ENCODE measurements at regions not wholly inside any gene's neighbourhood (a gene's known extent, or its start where the extent isn't known, plus 50 kb on each side); places are given as distances from the start of the nearest gene placed in this dataset.
A peak's percentile ranks its signal among the peaks of the same experiment; 100 is the strongest.

DNA sequence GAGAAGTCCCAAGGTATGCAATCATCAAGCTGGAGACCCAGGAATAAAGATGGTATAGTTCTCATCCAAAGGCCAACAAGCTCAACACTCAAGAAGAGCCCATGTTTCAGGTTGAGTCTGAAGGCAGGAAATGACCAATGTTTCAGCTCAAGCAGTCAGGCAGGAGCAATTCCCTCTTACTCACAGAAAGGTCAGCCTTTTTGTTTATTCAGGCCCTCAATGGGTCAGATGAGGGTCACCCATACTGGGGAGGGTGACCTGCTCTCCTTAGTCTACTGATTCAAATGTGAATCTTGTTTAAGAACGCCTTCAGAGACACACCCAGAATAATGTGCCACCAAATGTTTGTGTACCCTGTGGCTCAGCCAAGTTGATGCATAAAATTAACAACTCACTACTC lies 262.4 kb downstream of the USP25 start:
- DNase-seq: no peak
- ChIA-PET POLR2A (interaction anchor here (0.5 kb wide), 1 partner anchor 9 kb away, joined by 3 read pairs; no protein-coding TSS in a partner anchor), CTCF (interaction anchor here (1.1 kb wide), 1 partner anchor 9 kb away, joined by 3 read pairs; no protein-coding TSS in a partner anchor)
- no peaks in the 10 kb centered on the region for H3K9me3 ChIP-seq (ENCODE audit: control extremely low read depth in 1 of 5, control insufficient read depth in 4 of 5, insufficient read depth in 2 of 5, low read depth in 1 of 5, low read length in 4 of 5)
- no peaks in the 10 kb centered on the region for H3K4me1 ChIP-seq (ENCODE audit: control extremely low read depth in 1 of 4, control insufficient read depth in 4 of 4, insufficient read depth in 4 of 4, low read length in 3 of 4)
- H3K27ac ChIP-seq (ENCODE audit: insufficient read depth in 1 of 2, low read depth in 1 of 2, low read length in 2 of 2, poor library complexity in 1 of 2, severe bottlenecking in 2 of 2): no peak overlapping the region
- no peaks in the 10 kb centered on the region for H3K27me3 ChIP-seq (replicated peaks in 2 of 5; ENCODE audit: control insufficient read depth in 4 of 5, insufficient read depth in 5 of 5, low read length in 4 of 5)
- no peaks in the 10 kb centered on the region for H3K36me3 ChIP-seq (ENCODE audit: control insufficient read depth in 4 of 4, insufficient read depth in 4 of 4, low read length in 3 of 4)
- WGBS (ENCODE audit: insufficient coverage): no CpG with 5 or more reads among the region's 1 CpG
- no peak overlapping the region for H3K4me3 ChIP-seq (ENCODE audit: control insufficient read depth in 1 of 7, extremely low read depth in 1 of 7, insufficient read depth in 4 of 7, low read depth in 2 of 7, low read length in 6 of 7)

DNA sequence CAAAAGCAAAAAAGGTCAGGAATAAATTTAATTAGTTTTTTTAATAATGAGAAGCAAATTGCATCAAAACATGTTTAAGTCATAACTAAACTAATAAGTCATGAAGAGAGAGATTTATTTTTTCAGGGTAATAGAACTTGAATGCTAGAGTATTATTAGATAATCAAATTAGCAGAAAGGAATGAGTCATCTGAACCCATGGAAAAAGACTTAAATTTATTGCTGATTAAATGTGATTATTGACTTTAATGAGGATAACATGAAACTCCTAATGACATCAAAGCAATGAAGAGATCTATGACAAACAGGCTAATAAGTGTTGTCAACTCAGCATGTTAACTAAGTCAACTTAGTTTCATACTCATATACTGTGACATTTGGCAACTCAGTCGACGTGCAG lies 264.2 kb downstream of the USP25 start:
- H3K4me1 ChIP-seq (ENCODE audit: control extremely low read depth in 1 of 4, control insufficient read depth in 4 of 4, insufficient read depth in 4 of 4, low read length in 3 of 4): no peaks in the 10 kb centered on the region
- DNase-seq: no peak
- POLR2A ChIA-PET: no interaction called here
- H3K9me3 ChIP-seq (ENCODE audit: control extremely low read depth in 1 of 5, control insufficient read depth in 4 of 5, insufficient read depth in 2 of 5, low read depth in 1 of 5, low read length in 4 of 5): no peaks in the 10 kb centered on the region
- CTCF ChIA-PET: no interaction called here
- no peaks in the 10 kb centered on the region for H3K36me3 ChIP-seq (ENCODE audit: control insufficient read depth in 4 of 4, insufficient read depth in 4 of 4, low read length in 3 of 4)
- no peaks in the 10 kb centered on the region for H3K27me3 ChIP-seq (replicated peaks in 2 of 5; ENCODE audit: control insufficient read depth in 4 of 5, insufficient read depth in 5 of 5, low read length in 4 of 5)
- no CpG with 5 or more reads among the region's 2 CpGs for WGBS (ENCODE audit: insufficient coverage)
- H3K4me3 ChIP-seq (ENCODE audit: control insufficient read depth in 1 of 7, extremely low read depth in 1 of 7, insufficient read depth in 4 of 7, low read depth in 2 of 7, low read length in 6 of 7): no peak overlapping the region
- H3K27ac ChIP-seq (ENCODE audit: insufficient read depth in 1 of 2, low read depth in 1 of 2, low read length in 2 of 2, poor library complexity in 1 of 2, severe bottlenecking in 2 of 2): no peak overlapping the region

DNA sequence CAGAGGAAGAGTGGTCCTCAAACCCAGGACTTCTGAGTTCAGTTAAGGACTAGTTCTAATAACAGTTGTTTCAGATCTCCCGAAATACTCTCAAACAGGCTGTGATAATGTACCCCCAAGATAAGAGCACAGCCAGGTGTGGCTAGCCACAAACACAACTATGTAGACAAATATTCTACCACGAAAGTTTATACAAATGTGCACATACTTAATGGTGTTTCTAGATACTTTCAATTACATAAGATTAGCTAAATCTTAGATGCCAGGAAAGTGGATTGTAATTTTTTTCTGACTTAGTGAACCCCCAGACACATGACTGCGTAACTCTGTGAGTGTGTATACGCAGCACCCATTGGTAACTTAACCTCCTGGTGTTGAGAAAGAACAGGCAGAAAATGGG lies 270.0 kb downstream of the USP25 start:
- CTCF ChIA-PET: no interaction called here
- POLR2A ChIA-PET: no interaction called here
- no peak for DNase-seq
- H3K9me3 ChIP-seq (ENCODE audit: control extremely low read depth in 1 of 5, control insufficient read depth in 4 of 5, insufficient read depth in 2 of 5, low read depth in 1 of 5, low read length in 4 of 5): no peaks in the 10 kb centered on the region
- no peaks in the 10 kb centered on the region for H3K36me3 ChIP-seq (ENCODE audit: control insufficient read depth in 4 of 4, insufficient read depth in 4 of 4, low read length in 3 of 4)
- 88% methylated on average over 1 of the region's 4 CpGs for WGBS (ENCODE audit: insufficient coverage)
- no peaks in the 10 kb centered on the region for H3K4me1 ChIP-seq (ENCODE audit: control extremely low read depth in 1 of 4, control insufficient read depth in 4 of 4, insufficient read depth in 4 of 4, low read length in 3 of 4)
- H3K4me3 ChIP-seq (ENCODE audit: control insufficient read depth in 1 of 7, extremely low read depth in 1 of 7, insufficient read depth in 4 of 7, low read depth in 2 of 7, low read length in 6 of 7): no peak overlapping the region
- H3K27ac ChIP-seq (ENCODE audit: insufficient read depth in 1 of 2, low read depth in 1 of 2, low read length in 2 of 2, poor library complexity in 1 of 2, severe bottlenecking in 2 of 2): no peak overlapping the region
- H3K27me3 ChIP-seq (replicated peaks in 2 of 5; ENCODE audit: control insufficient read depth in 4 of 5, insufficient read depth in 5 of 5, low read length in 4 of 5): no peaks in the 10 kb centered on the region

DNA sequence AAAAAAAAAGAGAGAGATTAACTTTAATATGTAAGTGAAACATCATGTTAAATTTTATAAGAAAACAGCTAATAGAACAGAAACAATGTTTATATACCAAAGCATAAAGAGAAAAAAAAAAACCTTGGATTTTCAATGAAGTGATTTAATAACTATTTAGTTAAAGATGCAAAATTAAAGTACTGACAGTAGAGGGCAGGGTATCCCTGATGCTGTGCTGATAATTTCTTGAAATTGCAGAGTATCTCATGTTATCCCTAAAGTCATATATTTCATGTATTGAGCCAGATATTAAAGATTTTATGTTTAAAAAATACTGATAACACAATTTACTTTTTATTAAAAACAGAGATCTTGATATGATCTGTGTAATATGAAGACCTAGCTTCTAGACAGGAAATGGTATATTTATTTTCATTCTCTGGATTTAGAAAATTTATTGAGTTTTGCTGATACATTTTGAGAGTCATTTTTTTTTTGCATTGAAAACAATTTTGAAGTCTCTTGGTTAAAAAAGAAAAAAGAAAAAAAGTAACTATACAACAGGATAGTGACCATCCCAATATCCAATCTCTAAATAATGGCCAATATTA lies 273.2 kb downstream of the USP25 start:
- POLR2A ChIA-PET: no interaction called here
- Histone ChIP-seq H3K9me3 (ENCODE audit: control extremely low read depth in 1 of 5, control insufficient read depth in 4 of 5, insufficient read depth in 2 of 5, low read depth in 1 of 5, low read length in 4 of 5) (no peaks in the 10 kb centered on the region), H3K4me3 (ENCODE audit: control insufficient read depth in 1 of 7, extremely low read depth in 1 of 7, insufficient read depth in 4 of 7, low read depth in 2 of 7, low read length in 6 of 7) (no peak overlapping the region), H3K36me3 (ENCODE audit: control insufficient read depth in 4 of 4, insufficient read depth in 4 of 4, low read length in 3 of 4) (no peaks in the 10 kb centered on the region), H3K27me3 (replicated peaks in 2 of 5; ENCODE audit: control insufficient read depth in 4 of 5, insufficient read depth in 5 of 5, low read length in 4 of 5) (no peaks in the 10 kb centered on the region), H3K4me1 (ENCODE audit: control extremely low read depth in 1 of 4, control insufficient read depth in 4 of 4, insufficient read depth in 4 of 4, low read length in 3 of 4) (no peaks in the 10 kb centered on the region), H3K27ac (ENCODE audit: insufficient read depth in 1 of 2, low read depth in 1 of 2, low read length in 2 of 2, poor library complexity in 1 of 2, severe bottlenecking in 2 of 2) (no peak overlapping the region)
- CTCF ChIA-PET: interaction anchor here (1.2 to 1.8 kb wide), 3 partner anchors 37 to 328 kb away, joined by 3 to 4 read pairs (median 4); no protein-coding TSS in a partner anchor
- peak; percentile 18 to 50 (median 40) for DNase-seq

DNA sequence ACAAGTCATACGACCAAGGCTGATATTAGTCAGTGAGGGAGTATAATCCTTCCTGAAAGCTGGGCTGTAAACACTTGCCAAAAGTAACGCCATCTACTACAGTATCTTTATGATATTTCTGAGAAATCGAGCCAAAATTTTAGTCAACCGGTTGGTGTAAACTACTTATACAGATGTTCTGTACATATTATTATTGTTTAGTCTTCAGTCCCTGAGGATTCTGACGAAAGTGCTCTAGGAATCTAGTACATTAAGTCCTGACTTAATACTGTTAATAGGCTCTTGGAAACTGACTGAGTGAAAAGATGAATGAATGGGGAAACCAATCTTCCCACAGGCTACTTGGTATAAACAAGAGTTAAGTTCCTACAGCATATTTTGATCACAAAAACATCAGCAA lies 274.3 kb downstream of the USP25 start:
- no CpG with 5 or more reads among the region's 5 CpGs for WGBS (ENCODE audit: insufficient coverage)
- no peaks in the 10 kb centered on the region for H3K4me1 ChIP-seq (ENCODE audit: control extremely low read depth in 1 of 4, control insufficient read depth in 4 of 4, insufficient read depth in 4 of 4, low read length in 3 of 4)
- ChIA-PET CTCF (interaction anchor here (0.6 to 1.8 kb wide), 3 partner anchors 56 to 337 kb away, joined by 3 to 4 read pairs (median 4); no protein-coding TSS in a partner anchor), POLR2A (no interaction called here)
- no peaks in the 10 kb centered on the region for H3K36me3 ChIP-seq (ENCODE audit: control insufficient read depth in 4 of 4, insufficient read depth in 4 of 4, low read length in 3 of 4)
- no peak overlapping the region for H3K4me3 ChIP-seq (ENCODE audit: control insufficient read depth in 1 of 7, extremely low read depth in 1 of 7, insufficient read depth in 4 of 7, low read depth in 2 of 7, low read length in 6 of 7)
- DNase-seq: no peak
- H3K27ac ChIP-seq (ENCODE audit: insufficient read depth in 1 of 2, low read depth in 1 of 2, low read length in 2 of 2, poor library complexity in 1 of 2, severe bottlenecking in 2 of 2): no peak overlapping the region
- no peaks in the 10 kb centered on the region for H3K27me3 ChIP-seq (replicated peaks in 2 of 5; ENCODE audit: control insufficient read depth in 4 of 5, insufficient read depth in 5 of 5, low read length in 4 of 5)
- no peaks in the 10 kb centered on the region for H3K9me3 ChIP-seq (ENCODE audit: control extremely low read depth in 1 of 5, control insufficient read depth in 4 of 5, insufficient read depth in 2 of 5, low read depth in 1 of 5, low read length in 4 of 5)

DNA sequence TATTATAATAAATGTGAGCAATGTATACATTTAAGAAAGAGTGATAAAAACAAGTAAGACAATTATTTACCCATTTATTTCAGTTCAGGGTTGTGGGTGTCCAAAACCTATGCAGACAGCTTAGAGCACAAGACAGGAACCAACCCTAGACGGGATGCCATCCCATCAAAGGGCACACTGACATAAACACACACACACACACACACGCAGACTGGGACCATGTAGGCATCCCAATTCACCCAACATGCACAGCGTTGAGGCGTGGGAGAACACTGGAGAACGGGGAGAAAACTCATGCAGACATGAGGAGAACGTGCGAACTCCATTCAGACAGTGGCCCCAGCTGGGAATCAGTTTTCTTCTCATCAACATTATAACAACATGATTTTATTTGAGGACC lies 274.7 kb downstream of the USP25 start:
- ChIA-PET CTCF (interaction anchor here (0.6 to 1.8 kb wide), 3 partner anchors 57 to 337 kb away, joined by 3 to 4 read pairs (median 4); no protein-coding TSS in a partner anchor), POLR2A (no interaction called here)
- no peaks in the 10 kb centered on the region for H3K27me3 ChIP-seq (replicated peaks in 2 of 5; ENCODE audit: control insufficient read depth in 4 of 5, insufficient read depth in 5 of 5, low read length in 4 of 5)
- H3K4me1 ChIP-seq (ENCODE audit: control extremely low read depth in 1 of 4, control insufficient read depth in 4 of 4, insufficient read depth in 4 of 4, low read length in 3 of 4): no peaks in the 10 kb centered on the region
- no peak for DNase-seq
- H3K27ac ChIP-seq (ENCODE audit: insufficient read depth in 1 of 2, low read depth in 1 of 2, low read length in 2 of 2, poor library complexity in 1 of 2, severe bottlenecking in 2 of 2): no peak overlapping the region
- no peak overlapping the region for H3K4me3 ChIP-seq (ENCODE audit: control insufficient read depth in 1 of 7, extremely low read depth in 1 of 7, insufficient read depth in 4 of 7, low read depth in 2 of 7, low read length in 6 of 7)
- no peaks in the 10 kb centered on the region for H3K36me3 ChIP-seq (ENCODE audit: control insufficient read depth in 4 of 4, insufficient read depth in 4 of 4, low read length in 3 of 4)
- H3K9me3 ChIP-seq (ENCODE audit: control extremely low read depth in 1 of 5, control insufficient read depth in 4 of 5, insufficient read depth in 2 of 5, low read depth in 1 of 5, low read length in 4 of 5): no peaks in the 10 kb centered on the region
- no CpG with 5 or more reads among the region's 7 CpGs for WGBS (ENCODE audit: insufficient coverage)

DNA sequence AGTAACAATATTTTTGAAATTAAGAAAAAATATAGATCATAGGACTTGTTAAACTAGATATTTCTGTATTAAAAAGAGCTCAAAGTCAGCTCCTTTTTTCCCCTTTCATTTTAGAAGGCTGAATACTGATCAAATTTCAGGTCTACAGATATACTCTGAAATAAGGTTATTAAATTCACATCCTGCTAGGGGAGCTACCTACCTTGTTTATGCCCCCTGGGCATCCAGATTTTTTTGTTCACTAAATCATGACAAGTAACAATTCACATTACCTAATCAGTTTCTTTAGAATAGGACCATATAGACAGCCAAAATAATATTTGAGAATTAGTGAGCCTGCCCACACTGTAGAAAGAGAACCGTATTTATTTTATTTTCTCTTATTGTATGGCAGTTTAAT lies 276.2 kb downstream of the USP25 start:
- ChIA-PET POLR2A (no interaction called here), CTCF (interaction anchor here (0.6 to 1.8 kb wide), 6 partner anchors 20 to 1039 kb away, joined by 3 to 5 read pairs (median 4); no protein-coding TSS in a partner anchor)
- H3K4me3 ChIP-seq (ENCODE audit: control insufficient read depth in 1 of 7, extremely low read depth in 1 of 7, insufficient read depth in 4 of 7, low read depth in 2 of 7, low read length in 6 of 7): no peak overlapping the region
- DNase-seq: no peak
- no peak overlapping the region for H3K27ac ChIP-seq (ENCODE audit: insufficient read depth in 1 of 2, low read depth in 1 of 2, low read length in 2 of 2, poor library complexity in 1 of 2, severe bottlenecking in 2 of 2)
- no peaks in the 10 kb centered on the region for H3K4me1 ChIP-seq (ENCODE audit: control extremely low read depth in 1 of 4, control insufficient read depth in 4 of 4, insufficient read depth in 4 of 4, low read length in 3 of 4)
- no peaks in the 10 kb centered on the region for H3K27me3 ChIP-seq (replicated peaks in 2 of 5; ENCODE audit: control insufficient read depth in 4 of 5, insufficient read depth in 5 of 5, low read length in 4 of 5)
- WGBS (ENCODE audit: insufficient coverage): no CpG with 5 or more reads among the region's 1 CpG
- no peaks in the 10 kb centered on the region for H3K36me3 ChIP-seq (ENCODE audit: control insufficient read depth in 4 of 4, insufficient read depth in 4 of 4, low read length in 3 of 4)
- peaks cover 0 to 1% (median 0%) of the 10 kb centered on the region in 5 experiments for H3K9me3 ChIP-seq (ENCODE audit: control extremely low read depth in 1 of 5, control insufficient read depth in 4 of 5, insufficient read depth in 2 of 5, low read depth in 1 of 5, low read length in 4 of 5)
